ENCODE measurements at regions not wholly inside any gene's neighbourhood (a gene's known extent, or its start where the extent isn't known, plus 50 kb on each side); places are given as distances from the start of the nearest gene placed in this dataset.

DNA sequence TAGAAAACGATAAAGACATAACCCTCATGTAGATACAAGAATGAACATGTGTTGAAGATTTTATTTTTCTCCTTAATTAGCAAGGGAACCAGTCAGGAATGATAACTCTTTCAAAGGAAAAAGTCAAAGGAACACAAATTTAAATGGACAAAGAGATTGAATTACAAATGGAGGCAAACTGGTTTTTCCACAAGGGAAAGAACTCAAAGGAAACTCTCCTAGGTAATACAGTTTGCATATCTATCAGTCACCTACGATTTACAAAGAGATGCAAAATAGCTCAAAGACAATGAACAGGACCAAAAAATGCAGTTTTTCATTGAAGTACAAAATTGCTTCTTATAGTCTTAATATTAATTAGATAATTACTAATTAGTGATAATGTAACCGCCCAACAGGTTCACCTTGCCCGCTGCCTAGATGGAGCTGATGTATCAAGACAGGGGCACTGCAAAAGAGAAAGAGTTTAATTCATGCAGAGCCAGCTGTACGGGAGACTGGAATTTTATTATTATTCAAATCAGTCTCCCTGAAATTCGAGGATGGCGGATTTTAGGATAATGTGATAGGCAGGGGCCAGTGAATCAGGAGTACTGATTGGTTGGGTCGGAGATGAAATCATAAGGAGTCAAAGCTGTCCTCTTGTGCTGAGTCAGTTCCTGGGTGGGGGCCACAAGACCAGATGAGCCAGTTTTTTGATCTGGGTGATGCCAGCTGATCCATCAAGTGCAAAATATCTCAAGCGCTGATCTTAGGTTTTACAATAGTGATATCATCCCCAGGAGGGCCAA, 151.0 kb downstream of the TMEM17 start:
- H3K9ac ChIP-seq (ENCODE audit: low read length): no peak overlapping the region
- H2AFZ ChIP-seq (ENCODE audit: low read length): no peak overlapping the region
- H3K9me2 ChIP-seq (ENCODE audit: low read depth, low read length): no peaks in the 10 kb centered on the region
- TF ChIP-seq, protein P1, sequence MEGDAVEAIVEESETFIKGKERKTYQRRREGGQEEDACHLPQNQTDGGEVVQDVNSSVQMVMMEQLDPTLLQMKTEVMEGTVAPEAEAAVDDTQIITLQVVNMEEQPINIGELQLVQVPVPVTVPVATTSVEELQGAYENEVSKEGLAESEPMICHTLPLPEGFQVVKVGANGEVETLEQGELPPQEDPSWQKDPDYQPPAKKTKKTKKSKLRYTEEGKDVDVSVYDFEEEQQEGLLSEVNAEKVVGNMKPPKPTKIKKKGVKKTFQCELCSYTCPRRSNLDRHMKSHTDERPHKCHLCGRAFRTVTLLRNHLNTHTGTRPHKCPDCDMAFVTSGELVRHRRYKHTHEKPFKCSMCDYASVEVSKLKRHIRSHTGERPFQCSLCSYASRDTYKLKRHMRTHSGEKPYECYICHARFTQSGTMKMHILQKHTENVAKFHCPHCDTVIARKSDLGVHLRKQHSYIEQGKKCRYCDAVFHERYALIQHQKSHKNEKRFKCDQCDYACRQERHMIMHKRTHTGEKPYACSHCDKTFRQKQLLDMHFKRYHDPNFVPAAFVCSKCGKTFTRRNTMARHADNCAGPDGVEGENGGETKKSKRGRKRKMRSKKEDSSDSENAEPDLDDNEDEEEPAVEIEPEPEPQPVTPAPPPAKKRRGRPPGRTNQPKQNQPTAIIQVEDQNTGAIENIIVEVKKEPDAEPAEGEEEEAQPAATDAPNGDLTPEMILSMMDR (IDR thresholded peaks at IDR 0.05; ENCODE audit: low read length): no peak
- TF ChIP-seq EZH2 (IDR thresholded peaks at IDR 0.05; ENCODE audit: borderline replicate concordance, low read length): no peak
- H3K4me3 ChIP-seq (ENCODE audit: low read depth, low read length, poor library complexity, severe bottlenecking): no peak overlapping the region
- H3K79me2 ChIP-seq (ENCODE audit: insufficient read depth, low read length): no peaks in the 10 kb centered on the region
- no peak overlapping the region for H3K4me2 ChIP-seq (ENCODE audit: low read length)
- no peak overlapping the region for H3K27ac ChIP-seq (ENCODE audit: low read depth, low read length, poor library complexity, severe bottlenecking)
- H3K9me3 ChIP-seq (ENCODE audit: low read length): peaks cover 3% of the 10 kb centered on the region
- no peaks in the 10 kb centered on the region for H3F3A ChIP-seq (ENCODE audit: insufficient read depth, low read length)
- H3K36me3 ChIP-seq (ENCODE audit: insufficient read depth, low read length): no peaks in the 10 kb centered on the region; the same call in 1 of the 2 replicates
- peaks cover 3% of the 10 kb centered on the region for H3K4me1 ChIP-seq (ENCODE audit: insufficient read depth, low read length, severe bottlenecking)
- no peaks in the 10 kb centered on the region for H4K20me1 ChIP-seq (ENCODE audit: insufficient read depth, low read length)
- no peaks in the 10 kb centered on the region for H3K27me3 ChIP-seq (ENCODE audit: insufficient read depth, low read length)

DNA sequence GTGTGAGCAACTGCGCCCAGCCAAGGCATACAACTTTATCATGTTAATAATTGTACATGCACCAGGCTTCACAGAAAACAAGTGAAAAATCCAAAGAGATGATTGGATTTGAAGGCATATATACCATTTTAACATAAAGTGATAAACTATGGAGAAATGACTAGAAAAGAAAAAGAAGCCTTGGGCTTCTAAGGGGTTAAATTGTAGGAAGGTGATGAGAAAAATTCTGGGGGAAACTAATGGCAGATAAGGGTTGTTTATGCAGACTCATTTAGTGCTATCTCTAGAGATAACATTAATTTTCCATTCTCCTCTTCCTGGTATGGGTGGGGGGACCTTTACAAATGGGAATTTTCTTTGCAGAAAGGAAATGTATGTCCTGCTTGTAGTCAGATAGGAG, 154.0 kb downstream of the TMEM17 start:
- Histone ChIP-seq H3K9me3 (ENCODE audit: low read length) (peaks cover 3% of the 10 kb centered on the region), H3K9ac (ENCODE audit: low read length) (no peak overlapping the region), H4K20me1 (ENCODE audit: insufficient read depth, low read length) (no peaks in the 10 kb centered on the region), H2AFZ (ENCODE audit: low read length) (no peak overlapping the region), H3K79me2 (ENCODE audit: insufficient read depth, low read length) (no peaks in the 10 kb centered on the region), H3K9me2 (ENCODE audit: low read depth, low read length) (no peaks in the 10 kb centered on the region), H3K27me3 (ENCODE audit: insufficient read depth, low read length) (no peaks in the 10 kb centered on the region), H3K27ac (ENCODE audit: low read depth, low read length, poor library complexity, severe bottlenecking) (no peak overlapping the region), H3K4me3 (ENCODE audit: low read depth, low read length, poor library complexity, severe bottlenecking) (no peak overlapping the region), H3K4me2 (ENCODE audit: low read length) (no peak overlapping the region), H3K4me1 (ENCODE audit: insufficient read depth, low read length, severe bottlenecking) (no peaks in the 10 kb centered on the region), H3K36me3 (ENCODE audit: insufficient read depth, low read length) (no peaks in the 10 kb centered on the region; the same call in 1 of the 2 replicates), H3F3A (ENCODE audit: insufficient read depth, low read length) (no peaks in the 10 kb centered on the region)
- TF ChIP-seq EZH2 (IDR thresholded peaks at IDR 0.05; ENCODE audit: borderline replicate concordance, low read length): no peak
- TF ChIP-seq, protein P1 (IDR thresholded peaks at IDR 0.05; ENCODE audit: low read length): no peak

DNA sequence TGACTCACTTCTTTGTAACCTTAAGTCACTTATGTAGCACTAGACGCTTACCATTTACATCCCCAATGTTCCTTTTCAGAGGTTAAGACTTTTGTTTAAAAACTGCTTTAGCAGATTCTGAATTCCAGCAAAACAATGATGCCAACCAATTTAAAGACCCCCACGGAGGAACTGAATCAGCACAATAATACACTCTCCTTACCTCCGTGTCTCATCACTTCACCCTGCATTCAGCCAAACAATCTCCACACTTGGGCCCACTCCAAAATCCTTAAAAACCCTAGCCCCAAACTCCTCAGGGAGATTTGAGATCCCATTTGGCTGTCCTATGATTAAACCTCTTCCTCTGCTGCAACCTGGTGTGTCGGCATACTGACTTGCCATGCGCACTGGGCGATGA, 153.9 kb downstream of the B3GNT2 start:
- H3F3A ChIP-seq (ENCODE audit: insufficient read depth, low read length): no peaks in the 10 kb centered on the region
- peaks cover 3% of the 10 kb centered on the region for H3K9me3 ChIP-seq (ENCODE audit: low read length)
- TF ChIP-seq, protein P1 (IDR thresholded peaks at IDR 0.05; ENCODE audit: low read length): no peak
- no peak for TF ChIP-seq EZH2 (IDR thresholded peaks at IDR 0.05; ENCODE audit: borderline replicate concordance, low read length)
- no peaks in the 10 kb centered on the region for H3K9me2 ChIP-seq (ENCODE audit: low read depth, low read length)
- H3K9ac ChIP-seq (ENCODE audit: low read length): no peak overlapping the region
- H3K4me1 ChIP-seq (ENCODE audit: insufficient read depth, low read length, severe bottlenecking): no peaks in the 10 kb centered on the region
- no peak overlapping the region for H3K27ac ChIP-seq (ENCODE audit: low read depth, low read length, poor library complexity, severe bottlenecking)
- no peak overlapping the region for H3K4me2 ChIP-seq (ENCODE audit: low read length)
- H2AFZ ChIP-seq (ENCODE audit: low read length): no peak overlapping the region
- H3K36me3 ChIP-seq (ENCODE audit: insufficient read depth, low read length): no peaks in the 10 kb centered on the region; the same call in 1 of the 2 replicates
- no peaks in the 10 kb centered on the region for H3K79me2 ChIP-seq (ENCODE audit: insufficient read depth, low read length)
- H4K20me1 ChIP-seq (ENCODE audit: insufficient read depth, low read length): no peaks in the 10 kb centered on the region
- no peaks in the 10 kb centered on the region for H3K27me3 ChIP-seq (ENCODE audit: insufficient read depth, low read length)
- H3K4me3 ChIP-seq (ENCODE audit: low read depth, low read length, poor library complexity, severe bottlenecking): no peak overlapping the region

Measured in OCI-LY1 (cell line).